ENCODE measurements at regions not wholly inside any gene's neighbourhood (a gene's known extent, or its start where the extent isn't known, plus 50 kb on each side); places are given as distances from the start of the nearest gene placed in this dataset.

- no peaks in the 10 kb centered on the region for H3K9me3 Mint-ChIP-seq
- no peak for TF ChIP-seq CTCF (IDR thresholded peaks at IDR 0.05; ENCODE audit: unreplicated experiment in 3 of 3)
- no peaks in the 10 kb centered on the region for H3K36me3 Mint-ChIP-seq (ENCODE audit: low read depth)
- peaks cover 6% of the 10 kb centered on the region for H3K4me1 Mint-ChIP-seq
- no peak overlapping the region for H3K27ac Mint-ChIP-seq
- H3K4me3 Mint-ChIP-seq = no peak overlapping the region
- no peaks in the 10 kb centered on the region for H3K27me3 Mint-ChIP-seq (ENCODE audit: low read depth)
These were observed 137.3 kb downstream of the TFAP2B start for GRCh38 chr6:50956014-50956413.

- TF ChIP-seq CTCF (IDR thresholded peaks at IDR 0.05; ENCODE audit: unreplicated experiment in 3 of 3) = no peak
- Mint-ChIP-seq H3K27me3 (ENCODE audit: low read depth) (no peaks in the 10 kb centered on the region), H3K36me3 (ENCODE audit: low read depth) (no peaks in the 10 kb centered on the region), H3K27ac (no peak overlapping the region), H3K9me3 (no peaks in the 10 kb centered on the region), H3K4me1 (no peaks in the 10 kb centered on the region), H3K4me3 (no peak overlapping the region)
These were observed 139.6 kb downstream of the TFAP2B start for GRCh38 chr6:50958148-50958697.

- no peaks in the 10 kb centered on the region for H3K36me3 Mint-ChIP-seq (ENCODE audit: low read depth)
- no peaks in the 10 kb centered on the region for H3K4me1 Mint-ChIP-seq
- H3K9me3 Mint-ChIP-seq = no peaks in the 10 kb centered on the region
- no peaks in the 10 kb centered on the region for H3K27me3 Mint-ChIP-seq (ENCODE audit: low read depth)
- TF ChIP-seq CTCF (IDR thresholded peaks at IDR 0.05; ENCODE audit: unreplicated experiment in 3 of 3) = no peak
- no peak overlapping the region for H3K4me3 Mint-ChIP-seq
- no peak overlapping the region for H3K27ac Mint-ChIP-seq
These were observed 140.5 kb downstream of the TFAP2B start for GRCh38 chr6:50959081-50959641.

- no peaks in the 10 kb centered on the region for H3K36me3 Mint-ChIP-seq (ENCODE audit: low read depth)
- no peaks in the 10 kb centered on the region for H3K9me3 Mint-ChIP-seq
- H3K4me3 Mint-ChIP-seq = no peak overlapping the region
- TF ChIP-seq CTCF (IDR thresholded peaks at IDR 0.05; ENCODE audit: unreplicated experiment in 3 of 3) = no peak
- no peak overlapping the region for H3K27ac Mint-ChIP-seq
- H3K4me1 Mint-ChIP-seq = no peaks in the 10 kb centered on the region
- H3K27me3 Mint-ChIP-seq (ENCODE audit: low read depth) = no peaks in the 10 kb centered on the region
These were observed 142.9 kb downstream of the TFAP2B start for GRCh38 chr6:50961611-50962010.

GRCh38 chr6:50962213-50962759 lies 143.6 kb downstream of the TFAP2B start:
- Mint-ChIP-seq H3K27ac (no peak overlapping the region), H3K36me3 (ENCODE audit: low read depth) (no peaks in the 10 kb centered on the region), H3K27me3 (ENCODE audit: low read depth) (no peaks in the 10 kb centered on the region), H3K4me3 (no peak overlapping the region), H3K9me3 (no peaks in the 10 kb centered on the region), H3K4me1 (no peaks in the 10 kb centered on the region)
- no peak for TF ChIP-seq CTCF (IDR thresholded peaks at IDR 0.05; ENCODE audit: unreplicated experiment in 3 of 3)

GRCh38 chr6:50963952-50964351 lies 145.3 kb downstream of the TFAP2B start:
- no peaks in the 10 kb centered on the region for H3K27me3 Mint-ChIP-seq (ENCODE audit: low read depth)
- H3K27ac Mint-ChIP-seq = no peak overlapping the region
- no peak overlapping the region for H3K4me3 Mint-ChIP-seq
- no peaks in the 10 kb centered on the region for H3K36me3 Mint-ChIP-seq (ENCODE audit: low read depth)
- no peak for TF ChIP-seq CTCF (IDR thresholded peaks at IDR 0.05; ENCODE audit: unreplicated experiment in 3 of 3)
- H3K9me3 Mint-ChIP-seq = no peaks in the 10 kb centered on the region
- no peaks in the 10 kb centered on the region for H3K4me1 Mint-ChIP-seq

Measured in nephron (organoid).